ENCODE measurements at regions not wholly inside any gene's neighbourhood (a gene's known extent, or its start where the extent isn't known, plus 50 kb on each side); places are given as distances from the start of the nearest gene placed in this dataset.

DNA sequence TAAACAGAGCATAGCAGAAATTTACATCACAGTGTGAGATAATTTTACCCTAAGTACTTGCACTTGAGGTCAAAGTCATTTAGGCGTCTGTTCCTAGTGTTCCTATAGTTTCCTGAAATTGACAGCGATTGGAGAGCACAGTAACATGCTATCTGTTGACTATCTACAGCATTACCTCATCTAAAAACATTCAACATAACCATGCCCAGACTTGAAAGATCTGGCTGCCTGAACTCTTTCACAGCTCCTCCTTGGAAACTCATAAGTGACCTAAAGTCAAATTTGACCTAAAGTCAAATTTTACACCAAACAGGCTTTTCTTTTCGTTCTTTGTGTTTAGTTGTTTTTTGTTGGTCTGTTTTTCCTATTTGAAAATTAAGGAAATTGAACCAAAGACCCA lies 233.8 kb upstream of the UBASH3B start:
- TF ChIP-seq CTCF (optimal IDR thresholded peaks at IDR 0.05 in 1 of 3, IDR thresholded peaks at IDR 0.05 in 1 of 3, conservative IDR thresholded peaks at IDR 0.05 in 1 of 3; ENCODE audit: extremely low read depth in 1 of 3, insufficient read depth in 2 of 3, low read length in 3 of 3), result no peak
- TF ChIP-seq EZH2 (IDR thresholded peaks at IDR 0.05; ENCODE audit: low read length), result no peak
